ENCODE measurements at regions not wholly inside any gene's neighbourhood (a gene's known extent, or its start where the extent isn't known, plus 50 kb on each side); places are given as distances from the start of the nearest gene placed in this dataset.

GRCh38 chr3:13132731-13133410 lies 59.6 kb upstream of the IQSEC1 start:
- POLR2A ChIA-PET: interaction anchor here (0.7 to 1.6 kb wide), 3 partner anchors 11 to 35 kb away, joined by 3 read pairs; no protein-coding TSS in a partner anchor
- intact Hi-C loops (cut with micrococcal nuclease): no loop called here
- Histone ChIP-seq H3K27me3 (ENCODE audit: control insufficient read depth in 2 of 2, insufficient read depth in 2 of 2, low read length in 2 of 2) (peaks cover 53 to 60% of the 10 kb centered on the region in 2 experiments), H4K20me1 (replicated peaks; ENCODE audit: control insufficient read depth, insufficient read depth, low read length) (peaks cover 15% of the 10 kb centered on the region; the same call in 1 of the 2 replicates), H3K4me3 (no peak overlapping the region), H3K4me1 (replicated peaks in 1 of 2; ENCODE audit: control insufficient read depth in 2 of 2, insufficient read depth in 2 of 2, low read length in 2 of 2) (peaks cover 0 to 4% of the 10 kb centered on the region in 2 experiments; a peak in 1 of 5 replicates), H3K27ac (ENCODE audit: extremely low read depth, low read depth, low read length) (no peak overlapping the region), H3K36me3 (ENCODE audit: control insufficient read depth, insufficient read depth, low read length) (no peaks in the 10 kb centered on the region), H2AFZ (ENCODE audit: low read depth, low read length) (no peak overlapping the region), H3K4me2 (ENCODE audit: insufficient read depth, low read length) (no peak overlapping the region), H3K9me1 (ENCODE audit: control insufficient read depth, insufficient read depth, low read length) (no peaks in the 10 kb centered on the region), H3K9ac (ENCODE audit: insufficient read depth in 1 of 2, low read depth in 2 of 2, low read length in 2 of 2) (no peak overlapping the region), H3K79me2 (ENCODE audit: control insufficient read depth, insufficient read depth, low read length) (no peaks in the 10 kb centered on the region), H3K9me3 (replicated peaks; ENCODE audit: control insufficient read depth, insufficient read depth, low read depth, low read length) (no peaks in the 10 kb centered on the region)
- TF ChIP-seq ZNF398 (CRISPR knock-in tag; IDR thresholded peaks at IDR 0.05) (no peak), CBFA2T3 (IDR thresholded peaks at IDR 0.05) (peak; percentile 39)
- no TSS peak for BruUV-seq (replicated peaks)
- no peak for ATAC-seq
- no peak for DNase-seq (ENCODE audit: extremely low read depth in 1 of 4, low spot score in 3 of 4)
- in situ Hi-C loops (cut with MboI): no loop called here
- 1% methylated on average over 6 of the region's 6 CpGs for WGBS (ENCODE audit: insufficient coverage, low coverage, missing lambda C conversion rate)
- no peak for FAIRE-seq
- CTCF ChIA-PET (ENCODE audit: low intra/inter-chr PET ratio): no interaction called here

GRCh38 chr3:13132281-13132680 lies 59.1 kb upstream of the IQSEC1 start:
- H3K9me1 ChIP-seq (ENCODE audit: control insufficient read depth, insufficient read depth, low read length): no peaks in the 10 kb centered on the region
- H3K27me3 ChIP-seq (ENCODE audit: control insufficient read depth in 2 of 2, insufficient read depth in 2 of 2, low read length in 2 of 2): peaks cover 54 to 55% of the 10 kb centered on the region in 2 experiments
- ATAC-seq: 0 out of 3 replicates have a peak, but pooled peaks have one; percentile 24
- no peak for DNase-seq (ENCODE audit: extremely low read depth in 1 of 4, low spot score in 3 of 4)
- H3K4me1 ChIP-seq (replicated peaks in 1 of 2; ENCODE audit: control insufficient read depth in 2 of 2, insufficient read depth in 2 of 2, low read length in 2 of 2): peaks cover 0 to 4% of the 10 kb centered on the region in 2 experiments; a peak in 1 of 5 replicates
- H3K4me2 ChIP-seq (ENCODE audit: insufficient read depth, low read length): no peak overlapping the region
- no peak overlapping the region for H2AFZ ChIP-seq (ENCODE audit: low read depth, low read length)
- H3K79me2 ChIP-seq (ENCODE audit: control insufficient read depth, insufficient read depth, low read length): no peaks in the 10 kb centered on the region
- H3K27ac ChIP-seq (ENCODE audit: extremely low read depth, low read depth, low read length): no peak overlapping the region
- POLR2A ChIA-PET: interaction anchor here (0.7 to 1.6 kb wide), 4 partner anchors 12 to 51 kb away, joined by 3 read pairs; no protein-coding TSS in a partner anchor
- H3K9me3 ChIP-seq (replicated peaks; ENCODE audit: control insufficient read depth, insufficient read depth, low read depth, low read length): no peaks in the 10 kb centered on the region
- CTCF ChIA-PET (ENCODE audit: low intra/inter-chr PET ratio): no interaction called here
- intact Hi-C loops (cut with micrococcal nuclease): no loop called here
- peaks cover 13% of the 10 kb centered on the region; the same call in 1 of the 2 replicates for H4K20me1 ChIP-seq (replicated peaks; ENCODE audit: control insufficient read depth, insufficient read depth, low read length)
- FAIRE-seq: no peak
- in situ Hi-C loops (cut with MboI): no loop called here
- 2% methylated on average over 4 of the region's 4 CpGs for WGBS (ENCODE audit: insufficient coverage, low coverage, missing lambda C conversion rate)
- no peak overlapping the region for H3K9ac ChIP-seq (ENCODE audit: insufficient read depth in 1 of 2, low read depth in 2 of 2, low read length in 2 of 2)
- no TSS peak for BruUV-seq (replicated peaks)
- H3K36me3 ChIP-seq (ENCODE audit: control insufficient read depth, insufficient read depth, low read length): no peaks in the 10 kb centered on the region
- H3K4me3 ChIP-seq: no peak overlapping the region
- TF ChIP-seq ZNF695 (CRISPR knock-in tag; IDR thresholded peaks at IDR 0.05) (no peak), ZNF76 (CRISPR knock-in tag; IDR thresholded peaks at IDR 0.05; ENCODE audit: borderline replicate concordance) (no peak), FIP1L1 (IDR thresholded peaks at IDR 0.05; ENCODE audit: low read depth, low read length, poor library complexity, severe bottlenecking) (no peak), PCBP2 (IDR thresholded peaks at IDR 0.05; ENCODE audit: low read depth, low read length, poor library complexity, severe bottlenecking) (no peak), E2F3 (CRISPR knock-in tag; IDR thresholded peaks at IDR 0.05) (no peak), BCLAF1 (IDR thresholded peaks at IDR 0.05; ENCODE audit: borderline replicate concordance in 1 of 2, control insufficient read depth in 1 of 2, low read depth in 2 of 2, low read length in 1 of 2) (no peak)

Measured in K562 (cell line).